SK-N-SH (cell line): ENCODE measurements at regions not wholly inside any gene's neighbourhood (a gene's known extent, or its start where the extent isn't known, plus 50 kb on each side); places are given as distances from the start of the nearest gene placed in this dataset.

ENCODE experiments used
- CTCF ChIA-PET: fragments of 300-600, 350-600 bp; formaldehyde crosslinking; extraction: SDS; loops from one replicate; lab custom pipeline; 2021; lab: Yijun Ruan, JAX
- POLR2A ChIA-PET: fragments of 350-600 bp; sonication (Branson Sonifier 250); formaldehyde crosslinking; extraction: SDS; loops from one replicate; lab custom pipeline; 2020; ENCODE audit warnings: antibody characterized with exemption, inconsistent platforms; lab: Yijun Ruan, JAX
- DNase-seq: peaks from one replicate; pipeline ENCODE4 v3.0.0; 2012
- H2AFZ ChIP-seq: fragments of 200-600 bp; sonication (generic); 2 replicates; pipeline ENCODE4 v1.8.1; 2016; ENCODE audit warnings: antibody characterized with exemption, mild to moderate bottlenecking, low read depth
- H3F3A ChIP-seq: fragments of 200-600 bp; sonication (generic); replicated peaks from 2 replicates; pipeline ENCODE3; 2016; ENCODE audit warnings: antibody characterized with exemption, mild to moderate bottlenecking; ENCODE audit not compliant: insufficient read depth
- H3K27ac ChIP-seq, 2 experiments: fragments of 200-500 bp in 1 of 2; fragments of 200-600 bp in 1 of 2; sonication (Bioruptor generic) in 1 of 2; sonication (generic), shearing (Covaris generic) in 1 of 2; 2 replicates each; pipeline versions ENCODE4 v1.5.1 to v1.6.1; 2014 to 2016; ENCODE audit warnings: low read depth in 2 of 2, inconsistent platforms in 1 of 2, low read length in 1 of 2, mild to moderate bottlenecking in 1 of 2, mixed read lengths in 1 of 2
- H3K27me3 ChIP-seq: fragments of 200-600 bp; sonication (generic), shearing (Covaris generic); 2 replicates; pipeline ENCODE4 v1.6.1; 2016; ENCODE audit warnings: mixed run types; ENCODE audit not compliant: insufficient read depth
- H3K36me3 ChIP-seq, 2 experiments: fragments of 200-500 bp in 1 of 2; fragments of 200-600 bp in 1 of 2; sonication (Bioruptor generic) in 1 of 2; sonication (generic) in 1 of 2; replicated peaks in 1 of 2; 2 replicates each; pipeline versions ENCODE3 to v1.5.1; 2014 to 2016; ENCODE audit warnings: low read length in 1 of 2, mild to moderate bottlenecking in 1 of 2; ENCODE audit not compliant: insufficient read depth in 2 of 2, control insufficient read depth in 1 of 2
- H3K4me1 ChIP-seq, 2 experiments: fragments of 200-500 bp in 1 of 2; fragments of 200-600 bp in 1 of 2; sonication (Bioruptor generic) in 1 of 2; sonication (generic), shearing (Covaris generic) in 1 of 2; 2 replicates each; pipeline versions ENCODE4 v1.5.1 to v1.6.1; 2014 to 2016; ENCODE audit warnings: low read depth in 1 of 2, low read length in 1 of 2, mixed run types in 1 of 2; ENCODE audit not compliant: insufficient read depth in 2 of 2, control insufficient read depth in 1 of 2
- H3K4me2 ChIP-seq: fragments of 200-600 bp; sonication (generic), shearing (Covaris generic); 2 replicates; pipeline ENCODE4 v1.6.1; 2017; ENCODE audit warnings: mixed run types
- H3K4me3 ChIP-seq, 2 experiments: fragments of 200-500 bp in 1 of 2; fragments of 200-600 bp in 1 of 2; sonication (Bioruptor generic) in 1 of 2; sonication (generic), shearing (Covaris generic) in 1 of 2; 2 replicates each; pipeline versions ENCODE4 v1.5.1 to v1.8.1; 2014 to 2016; ENCODE audit warnings: low read depth in 2 of 2, inconsistent platforms in 1 of 2, low read length in 1 of 2, mild to moderate bottlenecking in 1 of 2, mixed read lengths in 1 of 2, moderate library complexity in 1 of 2
- H3K79me2 ChIP-seq: fragments of 200-600 bp; sonication (generic); 2 replicates; pipeline ENCODE4 v1.8.1; 2017; ENCODE audit warnings: mild to moderate bottlenecking; ENCODE audit not compliant: insufficient read depth
- H3K9ac ChIP-seq: fragments of 200-600 bp; sonication (generic); 2 replicates; pipeline ENCODE4 v1.6.1; 2017; ENCODE audit warnings: mixed run types
- H3K9me2 ChIP-seq: fragments of 200-600 bp; sonication (generic); 2 replicates; pipeline ENCODE4 v1.6.1; 2017; ENCODE audit warnings: mixed run types
- H3K9me3 ChIP-seq: fragments of 200-600 bp; sonication (generic); 2 replicates; pipeline ENCODE4 v1.6.1; 2017; ENCODE audit warnings: mixed run types, mild to moderate bottlenecking, moderate library complexity
- H4K20me1 ChIP-seq: fragments of 200-600 bp; sonication (generic); 2 replicates; pipeline ENCODE4 v1.6.1; 2017; ENCODE audit warnings: mild to moderate bottlenecking, mixed run types; ENCODE audit not compliant: insufficient read depth
- CHD2 ChIP-seq: fragments of 150-350 bp; IDR thresholded peaks from 2 replicates; pipeline ENCODE4 v1.6.1; 2018; ENCODE audit warnings: low read length; ENCODE audit not compliant: partially characterized antibody
- JUND ChIP-seq: IDR thresholded peaks from 2 replicates; pipeline ENCODE4 v1.4.0; 2012
- NRF1 ChIP-seq: IDR thresholded peaks from 2 replicates; pipeline ENCODE4 v1.6.1; 2012; ENCODE audit warnings: low read depth, mild to moderate bottlenecking, low read length
- PBX3 ChIP-seq: IDR thresholded peaks from 2 replicates; pipeline ENCODE4; 2012
- RAD21 ChIP-seq: IDR thresholded peaks from 2 replicates; pipeline ENCODE4 v1.6.1; 2012; ENCODE audit warnings: mild to moderate bottlenecking, low read length
- RCOR1 ChIP-seq: fragments of 150-350 bp; IDR thresholded peaks from 2 replicates; pipeline ENCODE4 v1.6.1; 2017; ENCODE audit warnings: antibody characterized with exemption, low read length
- RFX5 ChIP-seq: IDR thresholded peaks from 2 replicates; pipeline ENCODE4 v1.6.1; 2012; ENCODE audit warnings: mild to moderate bottlenecking, improper control_type of control experiment, low read length
- USF1 ChIP-seq: IDR thresholded peaks from 2 replicates; pipeline ENCODE4 v1.4.0; 2012; ENCODE audit warnings: low read depth, borderline replicate concordance
- USF2 ChIP-seq: fragments of 150-350 bp; IDR thresholded peaks from 2 replicates; pipeline ENCODE4 v1.6.1; 2017; ENCODE audit warnings: antibody characterized with exemption, low read length, low read depth, borderline replicate concordance
- YY1 ChIP-seq: IDR thresholded peaks from 2 replicates; pipeline ENCODE4 v1.4.0; 2012; ENCODE audit warnings: low read depth, mild to moderate bottlenecking
- ZBTB33 ChIP-seq: IDR thresholded peaks from 2 replicates; pipeline ENCODE4 v1.4.0; 2012; ENCODE audit warnings: low read depth, borderline replicate concordance
- WGBS: methylation state at CpG from one replicate; pipeline ENCODE4 v1.1.6; 2017; ENCODE audit warnings: low lambda C conversion rate; 5-methylcytosine and 5-hydroxymethylcytosine counted together
- TF ChIP-seq, protein P1 (sequence below): IDR thresholded peaks from 2 replicates; pipeline ENCODE4 v1.6.1; 2012; ENCODE audit warnings: mild to moderate bottlenecking, low read depth, low read length, moderate library complexity

GRCh38 chr18:78123926-78124797, 855.5 kb upstream of the SALL3 start:
- H4K20me1 ChIP-seq: no peaks in the 10 kb centered on the region
- WGBS: 16% methylated on average over 32 of the region's 34 CpGs
- H3F3A ChIP-seq: no peaks in the 10 kb centered on the region
- no peaks in the 10 kb centered on the region for H3K79me2 ChIP-seq
- H3K9me3 ChIP-seq: no peaks in the 10 kb centered on the region
- ChIA-PET POLR2A (no interaction called here), CTCF (no interaction called here)
- no peak overlapping the region for H3K9ac ChIP-seq
- DNase-seq: no peak
- no peaks in the 10 kb centered on the region for H3K36me3 ChIP-seq
- no peak overlapping the region for H3K27ac ChIP-seq
- no peak overlapping the region for H2AFZ ChIP-seq
- H3K27me3 ChIP-seq: no peaks in the 10 kb centered on the region
- no peaks in the 10 kb centered on the region for H3K4me1 ChIP-seq
- TF ChIP-seq PBX3: no peak
- TF ChIP-seq, protein P1, sequence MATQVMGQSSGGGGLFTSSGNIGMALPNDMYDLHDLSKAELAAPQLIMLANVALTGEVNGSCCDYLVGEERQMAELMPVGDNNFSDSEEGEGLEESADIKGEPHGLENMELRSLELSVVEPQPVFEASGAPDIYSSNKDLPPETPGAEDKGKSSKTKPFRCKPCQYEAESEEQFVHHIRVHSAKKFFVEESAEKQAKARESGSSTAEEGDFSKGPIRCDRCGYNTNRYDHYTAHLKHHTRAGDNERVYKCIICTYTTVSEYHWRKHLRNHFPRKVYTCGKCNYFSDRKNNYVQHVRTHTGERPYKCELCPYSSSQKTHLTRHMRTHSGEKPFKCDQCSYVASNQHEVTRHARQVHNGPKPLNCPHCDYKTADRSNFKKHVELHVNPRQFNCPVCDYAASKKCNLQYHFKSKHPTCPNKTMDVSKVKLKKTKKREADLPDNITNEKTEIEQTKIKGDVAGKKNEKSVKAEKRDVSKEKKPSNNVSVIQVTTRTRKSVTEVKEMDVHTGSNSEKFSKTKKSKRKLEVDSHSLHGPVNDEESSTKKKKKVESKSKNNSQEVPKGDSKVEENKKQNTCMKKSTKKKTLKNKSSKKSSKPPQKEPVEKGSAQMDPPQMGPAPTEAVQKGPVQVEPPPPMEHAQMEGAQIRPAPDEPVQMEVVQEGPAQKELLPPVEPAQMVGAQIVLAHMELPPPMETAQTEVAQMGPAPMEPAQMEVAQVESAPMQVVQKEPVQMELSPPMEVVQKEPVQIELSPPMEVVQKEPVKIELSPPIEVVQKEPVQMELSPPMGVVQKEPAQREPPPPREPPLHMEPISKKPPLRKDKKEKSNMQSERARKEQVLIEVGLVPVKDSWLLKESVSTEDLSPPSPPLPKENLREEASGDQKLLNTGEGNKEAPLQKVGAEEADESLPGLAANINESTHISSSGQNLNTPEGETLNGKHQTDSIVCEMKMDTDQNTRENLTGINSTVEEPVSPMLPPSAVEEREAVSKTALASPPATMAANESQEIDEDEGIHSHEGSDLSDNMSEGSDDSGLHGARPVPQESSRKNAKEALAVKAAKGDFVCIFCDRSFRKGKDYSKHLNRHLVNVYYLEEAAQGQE: no peak
- no peak for TF ChIP-seq RFX5
- no peak for TF ChIP-seq USF2
- no peak for TF ChIP-seq JUND
- TF ChIP-seq RAD21: no peak
- TF ChIP-seq ZBTB33: no peak
- TF ChIP-seq YY1: no peak
- no peak for TF ChIP-seq RCOR1
- TF ChIP-seq CHD2: no peak
- TF ChIP-seq NRF1: no peak
- TF ChIP-seq USF1: no peak
- H3K4me2 ChIP-seq: no peak overlapping the region
- H3K4me3 ChIP-seq: no peak overlapping the region
- no peaks in the 10 kb centered on the region for H3K9me2 ChIP-seq
